ENCODE measurements at regions not wholly inside any gene's neighbourhood (a gene's known extent, or its start where the extent isn't known, plus 50 kb on each side); places are given as distances from the start of the nearest gene placed in this dataset.

DNA sequence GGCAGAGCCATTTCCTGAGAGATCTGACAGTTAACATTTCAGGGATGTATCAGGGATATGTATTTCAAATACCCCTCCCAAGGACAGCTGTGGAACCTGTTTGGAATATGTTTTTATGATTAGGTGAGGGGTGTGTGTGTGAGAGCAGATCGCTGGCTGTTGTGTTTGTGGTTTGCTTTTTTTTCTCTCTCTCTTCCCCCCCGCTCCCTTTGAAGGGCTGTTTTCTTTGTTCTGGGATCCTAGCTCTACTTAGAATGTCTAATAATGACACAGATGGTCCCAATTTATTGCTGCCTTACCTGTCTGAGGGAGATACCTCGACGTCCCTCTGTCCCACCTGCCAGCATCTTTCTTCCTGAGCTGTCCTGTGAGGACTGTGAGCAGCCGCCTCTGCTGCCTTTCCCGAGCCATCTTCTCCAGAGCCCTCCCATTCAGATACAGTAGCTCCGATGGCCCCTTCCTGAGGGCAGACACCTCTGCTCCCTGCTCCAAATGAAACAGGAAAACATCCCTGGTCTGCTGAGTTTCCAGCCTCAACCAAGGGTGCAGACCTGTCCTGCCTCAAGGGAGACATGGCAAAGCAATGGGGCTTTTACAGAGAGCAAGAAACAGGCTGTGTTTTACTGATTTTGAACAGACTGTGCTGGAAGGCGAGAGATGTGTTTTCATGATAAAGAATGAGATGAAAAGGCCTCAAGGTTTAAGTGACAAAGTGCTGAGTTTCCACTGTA is 138.0 kb upstream of the TNR start:
- ChIA-PET CTCF (no interaction called here), POLR2A (no interaction called here), RAD21 (ENCODE audit: low non-redundant PET in 1 of 2, low total read pairs in 2 of 2, uncharacterized antibody in 2 of 2, unreplicated experiment in 2 of 2) (interaction anchor here in 1 of 2 experiments (0.6 kb wide), 1 partner anchor 729 kb away, joined by 4 read pairs; no protein-coding TSS in a partner anchor)
- Histone ChIP-seq H3K27me3 (ENCODE audit: insufficient read depth, low read length) (no peaks in the 10 kb centered on the region), H3K36me3 (ENCODE audit: control insufficient read depth in 1 of 2, insufficient read depth in 2 of 2, low read length in 2 of 2) (no peaks in the 10 kb centered on the region), H3K4me2 (ENCODE audit: low read length) (no peak overlapping the region), H3K4me3 (replicated peaks in 1 of 2; ENCODE audit: low read depth in 1 of 2, low read length in 2 of 2) (no peak overlapping the region), H3K9me2 (ENCODE audit: insufficient read depth) (no peaks in the 10 kb centered on the region), H3K9ac (ENCODE audit: low read length) (no peak overlapping the region), H3K79me2 (ENCODE audit: insufficient read depth, low read length) (no peaks in the 10 kb centered on the region), H3K4me1 (ENCODE audit: control insufficient read depth in 1 of 2, insufficient read depth in 2 of 2, low read length in 2 of 2) (no peaks in the 10 kb centered on the region), H4K20me1 (ENCODE audit: insufficient read depth) (no peaks in the 10 kb centered on the region), H2AFZ (ENCODE audit: low read depth, low read length, poor library complexity, severe bottlenecking) (no peak overlapping the region), H3K27ac (ENCODE audit: low read depth, low read length) (no peak overlapping the region), H3K9me3 (ENCODE audit: control insufficient read depth in 1 of 2, insufficient read depth in 1 of 2, low read depth in 1 of 2, low read length in 2 of 2) (no peaks in the 10 kb centered on the region)
- intact Hi-C loops (cut with micrococcal nuclease) = no loop called here
- ATAC-seq = no peak
- TF ChIP-seq ELF1 (IDR thresholded peaks at IDR 0.05; ENCODE audit: borderline replicate concordance, low read depth) (no peak), EZH2 (IDR thresholded peaks at IDR 0.05) (no peak), SIN3A (IDR thresholded peaks at IDR 0.05; ENCODE audit: low read depth) (no peak), SRF (IDR thresholded peaks at IDR 0.05; ENCODE audit: low read depth) (no peak), TCF7L2 (IDR thresholded peaks at IDR 0.05; ENCODE audit: borderline replicate concordance, extremely low read depth, insufficient read depth, insufficient read length) (no peak), YY1 (IDR thresholded peaks at IDR 0.05; ENCODE audit: extremely low read depth, insufficient replicate concordance, low read depth, low read length) (no peak), RAD21 (IDR thresholded peaks at IDR 0.05; ENCODE audit: low read depth) (no peak), EGR1 (IDR thresholded peaks at IDR 0.05; ENCODE audit: low read depth) (no peak), POLR2AphosphoS5 (IDR thresholded peaks at IDR 0.05; ENCODE audit: low read depth, low read length) (no peak)
- TF ChIP-seq, protein P1, sequence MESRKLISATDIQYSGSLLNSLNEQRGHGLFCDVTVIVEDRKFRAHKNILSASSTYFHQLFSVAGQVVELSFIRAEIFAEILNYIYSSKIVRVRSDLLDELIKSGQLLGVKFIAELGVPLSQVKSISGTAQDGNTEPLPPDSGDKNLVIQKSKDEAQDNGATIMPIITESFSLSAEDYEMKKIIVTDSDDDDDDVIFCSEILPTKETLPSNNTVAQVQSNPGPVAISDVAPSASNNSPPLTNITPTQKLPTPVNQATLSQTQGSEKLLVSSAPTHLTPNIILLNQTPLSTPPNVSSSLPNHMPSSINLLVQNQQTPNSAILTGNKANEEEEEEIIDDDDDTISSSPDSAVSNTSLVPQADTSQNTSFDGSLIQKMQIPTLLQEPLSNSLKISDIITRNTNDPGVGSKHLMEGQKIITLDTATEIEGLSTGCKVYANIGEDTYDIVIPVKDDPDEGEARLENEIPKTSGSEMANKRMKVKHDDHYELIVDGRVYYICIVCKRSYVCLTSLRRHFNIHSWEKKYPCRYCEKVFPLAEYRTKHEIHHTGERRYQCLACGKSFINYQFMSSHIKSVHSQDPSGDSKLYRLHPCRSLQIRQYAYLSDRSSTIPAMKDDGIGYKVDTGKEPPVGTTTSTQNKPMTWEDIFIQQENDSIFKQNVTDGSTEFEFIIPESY (IDR thresholded peaks at IDR 0.05; ENCODE audit: extremely low read depth, insufficient replicate concordance, low read length) = no peak
- TF ChIP-seq, protein P2, sequence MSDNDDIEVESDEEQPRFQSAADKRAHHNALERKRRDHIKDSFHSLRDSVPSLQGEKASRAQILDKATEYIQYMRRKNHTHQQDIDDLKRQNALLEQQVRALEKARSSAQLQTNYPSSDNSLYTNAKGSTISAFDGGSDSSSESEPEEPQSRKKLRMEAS (IDR thresholded peaks at IDR 0.05) = no peak
- TF ChIP-seq, protein P3, sequence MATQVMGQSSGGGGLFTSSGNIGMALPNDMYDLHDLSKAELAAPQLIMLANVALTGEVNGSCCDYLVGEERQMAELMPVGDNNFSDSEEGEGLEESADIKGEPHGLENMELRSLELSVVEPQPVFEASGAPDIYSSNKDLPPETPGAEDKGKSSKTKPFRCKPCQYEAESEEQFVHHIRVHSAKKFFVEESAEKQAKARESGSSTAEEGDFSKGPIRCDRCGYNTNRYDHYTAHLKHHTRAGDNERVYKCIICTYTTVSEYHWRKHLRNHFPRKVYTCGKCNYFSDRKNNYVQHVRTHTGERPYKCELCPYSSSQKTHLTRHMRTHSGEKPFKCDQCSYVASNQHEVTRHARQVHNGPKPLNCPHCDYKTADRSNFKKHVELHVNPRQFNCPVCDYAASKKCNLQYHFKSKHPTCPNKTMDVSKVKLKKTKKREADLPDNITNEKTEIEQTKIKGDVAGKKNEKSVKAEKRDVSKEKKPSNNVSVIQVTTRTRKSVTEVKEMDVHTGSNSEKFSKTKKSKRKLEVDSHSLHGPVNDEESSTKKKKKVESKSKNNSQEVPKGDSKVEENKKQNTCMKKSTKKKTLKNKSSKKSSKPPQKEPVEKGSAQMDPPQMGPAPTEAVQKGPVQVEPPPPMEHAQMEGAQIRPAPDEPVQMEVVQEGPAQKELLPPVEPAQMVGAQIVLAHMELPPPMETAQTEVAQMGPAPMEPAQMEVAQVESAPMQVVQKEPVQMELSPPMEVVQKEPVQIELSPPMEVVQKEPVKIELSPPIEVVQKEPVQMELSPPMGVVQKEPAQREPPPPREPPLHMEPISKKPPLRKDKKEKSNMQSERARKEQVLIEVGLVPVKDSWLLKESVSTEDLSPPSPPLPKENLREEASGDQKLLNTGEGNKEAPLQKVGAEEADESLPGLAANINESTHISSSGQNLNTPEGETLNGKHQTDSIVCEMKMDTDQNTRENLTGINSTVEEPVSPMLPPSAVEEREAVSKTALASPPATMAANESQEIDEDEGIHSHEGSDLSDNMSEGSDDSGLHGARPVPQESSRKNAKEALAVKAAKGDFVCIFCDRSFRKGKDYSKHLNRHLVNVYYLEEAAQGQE (IDR thresholded peaks at IDR 0.05; ENCODE audit: low read depth) = no peak
- no peak for DNase-seq (ENCODE audit: low read depth, low spot score)
- BruUV-seq (replicated peaks) = no TSS peak
